GM12891 (cell line): ENCODE measurements at regions not wholly inside any gene's neighbourhood (a gene's known extent, or its start where the extent isn't known, plus 50 kb on each side); places are given as distances from the start of the nearest gene placed in this dataset.

Experiments used
- POLR2A ChIP-seq: IDR thresholded peaks from 2 replicates; pipeline ENCODE4 v1.6.1; 2011; ENCODE audit warnings: low read depth, low read length, control low read depth
- POLR2AphosphoS5 ChIP-seq: IDR thresholded peaks from 2 replicates; pipeline ENCODE4 v1.6.1; 2011; ENCODE audit warnings: low read depth, low read length, control low read depth

- TF ChIP-seq POLR2A (no peak), POLR2AphosphoS5 (no peak)
These were observed 107.0 kb upstream of the KIF5B start for GRCh38 chr10:32163071-32163761.
